HG02840 (cell line): ENCODE measurements at regions not wholly inside any gene's neighbourhood (a gene's known extent, or its start where the extent isn't known, plus 50 kb on each side); places are given as distances from the start of the nearest gene placed in this dataset.

Experiments
- ATAC-seq: cut with Tn5 transposase; IDR thresholded peaks from one replicate; pipeline ENCODE4 v1.9.1; 2021; ENCODE audit warnings: mild to moderate bottlenecking, moderate library complexity, moderate number of reproducible peaks; ENCODE audit not compliant: unreplicated experiment, low FRiP score

- no peak for ATAC-seq
These were observed 495.4 kb upstream of the AKR1E2 start for GRCh38 chr10:4330636-4331035.

- no peak for ATAC-seq
These were observed 496.8 kb upstream of the AKR1E2 start for GRCh38 chr10:4329225-4329624.

DNA sequence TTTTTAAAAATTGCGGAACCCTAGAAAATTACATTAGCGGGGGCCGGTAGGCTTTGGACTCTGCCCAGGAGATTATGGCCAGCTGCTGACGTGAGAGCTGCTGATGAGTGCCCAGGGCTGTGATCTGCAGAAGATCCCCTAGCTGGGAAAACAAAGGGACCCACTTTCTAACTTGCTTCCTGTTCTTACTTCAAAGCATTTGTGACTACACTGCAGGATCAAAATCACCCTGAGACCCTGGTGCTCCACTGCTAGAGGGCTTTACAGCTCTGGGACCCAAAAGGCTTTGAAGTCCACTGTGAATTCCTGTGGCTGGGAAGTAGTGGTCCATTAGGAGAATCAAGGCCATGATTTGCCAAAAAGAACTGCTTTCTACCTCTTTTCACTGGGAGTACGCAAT, 499.4 kb upstream of the AKR1E2 start:
- no peak for ATAC-seq

- ATAC-seq, result no peak
These were observed 506.1 kb upstream of the AKR1E2 start for GRCh38 chr10:4319870-4320367.

- ATAC-seq, result no peak
These were observed 509.7 kb upstream of the AKR1E2 start for GRCh38 chr10:4316161-4316810.

- ATAC-seq, result no peak
These were observed 510.5 kb upstream of the AKR1E2 start for GRCh38 chr10:4315551-4315950.

- ATAC-seq, result no peak
These were observed 513.0 kb upstream of the AKR1E2 start for GRCh38 chr10:4313051-4313450.

DNA sequence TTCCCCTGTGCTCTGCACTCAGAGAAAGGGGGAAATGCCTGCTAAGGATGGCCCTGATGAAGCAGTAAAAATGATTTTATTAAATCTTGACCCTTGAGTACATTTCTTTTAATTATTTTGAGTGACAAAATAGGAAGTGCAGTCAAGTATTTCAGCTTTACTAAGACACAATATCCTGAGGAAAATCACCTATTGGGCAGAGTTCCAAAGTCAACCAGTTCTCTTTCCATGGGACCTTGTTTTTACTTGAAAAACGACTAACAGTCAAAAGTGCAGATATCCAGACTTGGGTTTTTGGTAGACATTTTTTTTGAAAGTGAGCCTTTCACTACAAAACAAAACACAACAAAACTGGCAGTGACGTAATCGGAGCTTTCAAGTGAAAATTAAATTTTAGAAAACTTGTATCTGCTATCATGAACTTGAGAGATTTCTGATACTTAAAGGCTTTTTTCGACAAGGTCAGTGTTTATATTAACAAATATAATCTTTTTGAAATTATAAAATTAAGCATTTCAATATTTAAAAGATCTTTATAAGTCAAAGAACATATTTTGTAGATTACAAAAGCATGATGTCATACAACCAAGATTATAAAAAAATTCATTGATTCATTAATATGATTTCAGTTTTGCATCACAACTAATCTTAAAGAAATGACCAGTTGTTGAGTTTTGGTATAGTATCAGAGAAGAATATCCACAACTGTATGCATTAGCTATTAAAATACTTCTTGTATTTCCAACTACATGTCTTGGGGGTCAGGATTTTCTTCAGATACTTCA, 513.8 kb upstream of the AKR1E2 start:
- ATAC-seq, result no peak

DNA sequence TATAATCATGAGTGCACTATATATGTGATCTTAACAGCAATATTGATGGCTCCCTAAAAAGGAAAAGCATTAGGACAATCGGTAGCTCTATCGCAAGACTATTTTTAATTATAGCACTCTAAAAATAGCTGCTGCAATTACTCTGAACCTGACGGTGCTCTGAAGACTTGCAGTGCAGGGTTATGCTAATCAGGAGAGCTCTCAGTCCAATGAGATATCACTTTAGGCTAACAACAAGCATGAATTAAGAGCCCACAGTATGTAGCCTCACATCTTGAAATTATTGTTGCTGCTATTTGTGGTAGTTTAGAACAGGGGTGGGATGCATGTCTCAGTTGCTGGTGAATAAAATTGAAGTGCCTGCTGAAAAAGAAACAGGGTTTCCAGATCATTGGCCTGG, 515.8 kb upstream of the AKR1E2 start:
- no peak for ATAC-seq

GRCh38 chr10:4307910-4308309, 518.1 kb upstream of the AKR1E2 start:
- no peak for ATAC-seq

DNA sequence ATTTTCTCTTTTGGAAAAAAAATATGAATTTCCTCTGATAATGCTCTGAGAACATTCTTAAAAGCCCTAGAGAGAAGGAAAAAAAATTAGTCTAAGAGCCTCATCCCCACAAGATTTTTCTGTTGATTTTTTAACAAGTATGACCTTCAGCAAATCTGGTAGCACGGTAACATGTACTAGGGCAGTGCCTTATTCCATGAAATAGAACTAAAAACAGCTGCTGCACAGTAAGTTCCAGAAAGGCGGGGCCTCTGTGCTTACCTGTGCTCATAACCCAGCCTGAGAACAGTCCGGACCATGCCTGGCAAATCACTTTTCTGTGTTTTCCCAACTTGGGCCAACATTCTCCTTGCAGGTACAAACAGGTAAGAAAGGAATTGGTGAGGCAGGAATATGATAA, 519.1 kb upstream of the AKR1E2 start:
- no peak for ATAC-seq

DNA sequence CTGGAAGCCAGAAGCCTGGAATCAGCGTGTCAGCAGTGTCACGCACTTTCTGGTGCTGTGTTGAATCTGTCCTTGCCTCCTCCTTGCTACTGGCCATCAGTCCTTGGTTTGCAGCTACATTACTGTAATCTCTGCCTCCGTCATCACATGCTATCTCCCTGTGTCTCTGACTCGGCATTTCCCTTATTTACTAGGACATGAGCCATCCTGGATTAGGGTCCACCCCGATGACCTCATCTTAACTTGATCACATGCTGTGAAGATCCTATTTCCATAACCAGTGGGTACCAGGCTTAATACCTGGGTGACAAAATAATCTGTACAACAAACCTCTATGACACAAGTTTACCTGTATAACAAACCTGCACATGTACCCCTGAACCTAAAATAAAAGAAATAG, 518.0 kb upstream of the KLF6 start:
- no peak for ATAC-seq

GRCh38 chr10:4301291-4302045, 516.5 kb upstream of the KLF6 start:
- no peak for ATAC-seq

DNA sequence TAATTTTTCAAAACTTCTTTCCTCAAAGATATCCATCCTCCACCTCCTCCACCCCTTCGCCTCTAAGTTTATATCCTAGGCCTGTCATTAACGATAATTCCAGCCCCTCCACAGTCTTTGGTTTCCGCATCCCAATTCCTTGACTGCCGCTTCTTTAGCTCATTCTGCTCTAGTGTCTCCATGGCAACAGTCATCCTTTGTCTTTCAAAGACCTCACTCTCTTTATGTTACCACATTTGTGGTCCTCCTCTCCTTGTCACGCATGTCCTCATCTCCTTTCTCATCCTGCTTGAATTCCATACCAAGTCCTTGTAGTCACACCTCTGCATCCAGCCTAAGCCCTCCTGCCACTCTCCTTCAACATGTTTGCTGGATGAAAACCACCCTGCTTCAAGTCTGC, 511.2 kb upstream of the KLF6 start:
- no peak for ATAC-seq

DNA sequence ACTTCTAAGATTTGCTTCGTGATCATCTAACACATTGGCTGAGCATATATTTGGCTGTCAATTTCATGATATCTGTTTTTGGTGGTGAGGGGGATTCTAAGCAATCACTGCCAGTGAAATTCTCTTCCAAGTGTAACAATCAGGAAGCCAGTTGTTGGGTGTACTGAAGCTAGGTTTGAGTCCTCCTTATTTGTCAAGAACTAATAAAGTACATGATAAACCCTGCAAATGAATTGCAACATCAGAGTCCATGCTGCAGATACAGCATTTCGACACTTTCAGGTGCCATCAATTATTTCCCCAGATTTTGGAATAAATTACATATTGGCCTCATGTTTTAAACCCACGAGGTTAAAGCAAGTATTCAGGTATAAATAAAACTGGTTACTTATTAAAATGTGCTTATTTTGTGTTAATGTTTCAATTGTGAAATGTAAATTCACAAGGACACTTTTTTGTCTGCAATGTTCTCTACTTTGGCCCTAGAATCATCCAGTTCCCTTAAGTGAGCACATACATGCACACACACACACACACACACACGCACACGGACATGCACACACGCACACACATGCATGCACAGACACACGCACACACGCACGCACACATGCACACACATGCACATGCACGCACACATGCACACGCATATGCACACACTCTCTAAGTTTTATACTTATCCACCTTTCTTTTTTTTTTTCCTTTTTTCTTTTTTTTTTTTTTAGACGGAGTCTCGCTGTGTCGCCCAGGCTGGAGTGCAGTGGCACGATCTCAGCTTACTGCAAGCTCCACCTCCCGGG, 510.2 kb upstream of the KLF6 start:
- no peak for ATAC-seq

- no peak for ATAC-seq
These were observed 509.3 kb upstream of the KLF6 start for GRCh38 chr10:4294271-4294670.

GRCh38 chr10:4291990-4292389, 507.0 kb upstream of the KLF6 start:
- ATAC-seq, result no peak

DNA sequence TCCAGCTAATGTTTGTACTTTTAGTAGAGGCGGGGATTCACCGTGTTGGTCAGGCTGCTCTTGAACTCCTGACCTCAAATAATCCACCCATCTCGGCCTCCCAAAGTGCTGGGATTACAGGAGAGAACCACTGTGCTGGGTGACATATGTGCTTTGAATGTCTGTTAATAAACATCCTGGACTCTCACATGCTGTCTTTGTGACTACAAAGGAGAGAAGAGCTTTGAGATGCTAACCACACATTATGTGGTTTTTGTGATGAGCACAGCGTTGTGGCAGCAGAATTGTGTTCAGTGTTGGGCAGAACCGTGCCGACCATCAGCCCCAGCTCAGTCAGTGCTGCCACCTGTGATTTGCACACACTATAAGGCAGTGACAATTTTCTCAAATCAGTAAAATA, 500.1 kb upstream of the KLF6 start:
- ATAC-seq, result no peak

- ATAC-seq, result no peak
These were observed 499.0 kb upstream of the KLF6 start for GRCh38 chr10:4283846-4284610.

GRCh38 chr10:4282496-4282895, 497.5 kb upstream of the KLF6 start:
- ATAC-seq, result no peak
